ENCODE measurements at regions not wholly inside any gene's neighbourhood (a gene's known extent, or its start where the extent isn't known, plus 50 kb on each side); places are given as distances from the start of the nearest gene placed in this dataset.
A peak's percentile ranks its signal among the peaks of the same experiment; 100 is the strongest.
"Not testable (repeated sequence)": the region's sequence is repeated elsewhere in the genome, so short reads cannot be mapped to it uniquely, and the experiment has no call there.

GRCh38 chr5:157936776-157937501, 78.0 kb upstream of the CLINT1 start:
- not testable (repeated sequence) for DNase-seq (ENCODE audit: low read depth in 4 of 4, low spot score in 3 of 4)

- DNase-seq (ENCODE audit: low read depth in 4 of 4, low spot score in 3 of 4): no peak
These were observed 75.7 kb upstream of the CLINT1 start for GRCh38 chr5:157934600-157934999.

GRCh38 chr5:157933005-157933404, 74.1 kb upstream of the CLINT1 start:
- DNase-seq (ENCODE audit: low read depth in 4 of 4, low spot score in 3 of 4): no peak

GRCh38 chr5:157930710-157931109, 71.8 kb upstream of the CLINT1 start:
- no peak for DNase-seq (ENCODE audit: low read depth in 4 of 4, low spot score in 3 of 4)

- DNase-seq (ENCODE audit: low read depth in 4 of 4, low spot score in 3 of 4): no peak
These were observed 68.0 kb upstream of the CLINT1 start for GRCh38 chr5:157926977-157927376.

- DNase-seq (ENCODE audit: low read depth in 4 of 4, low spot score in 3 of 4): no peak
These were observed 67.1 kb upstream of the CLINT1 start for GRCh38 chr5:157925786-157926671.

- DNase-seq (ENCODE audit: low read depth in 4 of 4, low spot score in 3 of 4): no peak
These were observed 66.2 kb upstream of the CLINT1 start for GRCh38 chr5:157924931-157925729.

- DNase-seq (ENCODE audit: low read depth in 4 of 4, low spot score in 3 of 4): no peak
These were observed 65.5 kb upstream of the CLINT1 start for GRCh38 chr5:157924490-157924889.

GRCh38 chr5:157923765-157924164, 64.8 kb upstream of the CLINT1 start:
- DNase-seq (ENCODE audit: low read depth in 4 of 4, low spot score in 3 of 4): no peak

- DNase-seq (ENCODE audit: low read depth in 4 of 4, low spot score in 3 of 4): no peak
These were observed 63.1 kb upstream of the CLINT1 start for GRCh38 chr5:157922026-157922425.

- DNase-seq (ENCODE audit: low read depth in 4 of 4, low spot score in 3 of 4): no peak
These were observed 61.9 kb upstream of the CLINT1 start for GRCh38 chr5:157920828-157921170.

- DNase-seq (ENCODE audit: low read depth in 4 of 4, low spot score in 3 of 4): no peak
These were observed 60.1 kb upstream of the CLINT1 start for GRCh38 chr5:157918811-157919742.

- DNase-seq (ENCODE audit: low read depth in 4 of 4, low spot score in 3 of 4): no peak
These were observed 59.2 kb upstream of the CLINT1 start for GRCh38 chr5:157917899-157918809.

- no peak for DNase-seq (ENCODE audit: low read depth in 4 of 4, low spot score in 3 of 4)
These were observed 58.5 kb upstream of the CLINT1 start for GRCh38 chr5:157917491-157917890.

- DNase-seq (ENCODE audit: low read depth in 4 of 4, low spot score in 3 of 4): no peak
These were observed 56.7 kb upstream of the CLINT1 start for GRCh38 chr5:157915638-157916037.

GRCh38 chr5:157914151-157914788, 55.3 kb upstream of the CLINT1 start:
- DNase-seq (ENCODE audit: low read depth in 4 of 4, low spot score in 3 of 4): no peak

GRCh38 chr5:157913575-157913974, 54.6 kb upstream of the CLINT1 start:
- no peak for DNase-seq (ENCODE audit: low read depth in 4 of 4, low spot score in 3 of 4)

- DNase-seq (ENCODE audit: low read depth in 4 of 4, low spot score in 3 of 4): peak in 2 of 4 donors; percentile 57 to 63
These were observed 53.8 kb upstream of the CLINT1 start for GRCh38 chr5:157912621-157913325.
